HG03565 (cell line): ENCODE measurements at regions not wholly inside any gene's neighbourhood (a gene's known extent, or its start where the extent isn't known, plus 50 kb on each side); places are given as distances from the start of the nearest gene placed in this dataset.

Experiments used
- ATAC-seq: cut with Tn5 transposase; IDR thresholded peaks from one replicate; pipeline ENCODE4 v1.9.1; 2021; ENCODE audit warnings: mild to moderate bottlenecking, moderate library complexity; ENCODE audit not compliant: unreplicated experiment

- ATAC-seq: no peak
Observed at GRCh38 chr11:32262367-32262766, 171.5 kb downstream of the RCN1 start.

- ATAC-seq: no peak
Observed at GRCh38 chr11:32265911-32266310, 169.4 kb downstream of the WT1 start.

DNA sequence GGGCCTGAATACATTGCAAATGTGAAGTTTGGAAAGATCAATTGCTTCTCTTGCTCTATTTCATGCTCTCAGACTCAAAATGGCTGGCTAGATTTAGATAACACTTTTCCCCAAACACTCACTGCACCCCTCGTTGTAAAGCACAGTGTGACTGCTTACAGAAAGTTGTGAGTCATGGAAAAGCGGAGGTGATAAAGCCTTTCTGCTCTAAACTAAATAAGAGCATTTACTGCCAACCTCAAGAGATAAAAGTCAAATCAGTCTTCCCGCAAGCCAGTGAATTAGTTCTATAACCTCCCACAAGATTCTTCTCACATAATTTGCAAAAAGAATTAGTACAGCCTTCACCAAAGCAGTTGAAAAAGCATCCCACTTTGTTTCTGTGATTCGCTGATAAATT lies 168.7 kb downstream of the WT1 start:
- no peak for ATAC-seq

- no peak for ATAC-seq
Observed at GRCh38 chr11:32267679-32268187, 167.6 kb downstream of the WT1 start.

GRCh38 chr11:32273931-32274330 lies 161.4 kb downstream of the WT1 start:
- no peak for ATAC-seq

DNA sequence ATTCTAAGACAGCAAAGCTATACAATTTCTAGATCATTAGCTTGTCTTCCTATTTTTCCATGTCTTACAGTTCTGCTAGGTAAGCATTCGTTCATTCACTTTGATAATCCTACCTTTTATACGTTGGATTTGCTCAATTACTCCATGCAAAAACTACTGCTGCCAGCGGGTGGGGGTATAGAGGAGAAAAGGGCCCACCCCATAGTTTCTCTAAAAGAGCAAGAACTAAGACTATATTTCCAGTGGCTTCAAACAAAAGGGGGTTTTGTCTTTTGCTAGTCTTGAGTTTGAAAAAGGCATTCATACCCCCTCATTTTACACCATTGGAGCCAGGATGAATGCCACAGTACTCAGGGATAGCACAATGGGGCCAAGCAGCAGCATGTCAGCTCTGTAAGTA lies 155.7 kb downstream of the WT1 start:
- ATAC-seq: no peak

DNA sequence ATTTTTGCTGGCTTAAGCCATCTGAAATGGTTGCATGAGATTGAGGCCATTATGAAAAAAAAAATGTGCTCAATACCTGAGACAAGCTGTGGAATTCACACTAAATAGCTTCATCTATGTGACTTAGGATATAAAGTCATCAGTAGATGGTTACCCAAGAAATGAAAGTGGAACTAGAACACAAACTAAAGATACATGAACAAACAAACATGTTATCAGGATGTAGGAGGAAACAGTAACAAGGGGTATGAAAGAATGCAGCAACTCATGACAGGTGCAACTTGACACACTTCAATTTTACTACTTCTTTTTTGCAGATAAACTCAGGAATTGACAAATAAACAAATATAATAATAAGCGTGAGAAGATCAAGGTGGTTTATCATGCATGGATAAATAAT lies 155.0 kb downstream of the WT1 start:
- no peak for ATAC-seq

DNA sequence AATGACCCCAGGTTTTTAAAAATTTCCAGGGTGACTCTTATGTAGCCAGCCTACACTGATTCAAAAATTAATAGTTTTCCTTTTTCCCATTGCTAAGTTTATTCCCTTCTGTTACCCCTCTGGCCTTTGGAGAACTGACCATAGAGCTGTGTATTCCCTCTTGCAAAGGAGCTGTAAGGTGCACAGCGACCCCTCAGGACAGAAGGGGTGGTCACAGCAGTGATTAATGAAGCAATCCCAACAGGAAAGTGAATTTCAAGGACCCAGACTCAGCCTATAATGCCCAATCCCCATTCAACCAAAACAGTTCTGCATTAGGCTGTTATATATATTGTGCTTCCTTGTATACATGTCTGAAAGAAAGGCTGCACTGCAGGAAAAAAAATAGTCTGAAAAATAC lies 147.1 kb downstream of the WT1 start:
- no peak for ATAC-seq

DNA sequence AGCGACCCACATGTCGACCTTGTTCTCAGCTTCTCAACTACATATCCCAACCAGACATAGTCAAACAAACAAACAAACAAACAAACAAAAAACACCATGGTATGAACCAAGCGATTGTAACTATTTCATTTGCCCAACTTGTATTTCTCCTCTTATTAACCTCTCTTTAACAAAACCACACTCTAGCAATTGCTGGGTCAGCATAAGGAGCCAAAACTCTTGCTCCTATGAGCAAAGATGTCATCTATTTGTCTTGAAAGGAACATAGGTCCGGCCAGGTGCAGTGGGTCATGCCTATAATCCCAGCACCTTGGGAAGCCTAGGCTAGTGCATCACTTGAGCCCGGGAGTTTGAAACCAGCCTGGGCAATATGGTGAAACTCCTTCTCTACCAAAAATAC lies 145.6 kb downstream of the WT1 start:
- ATAC-seq: no peak

- no peak for ATAC-seq
Observed at GRCh38 chr11:32290783-32291182, 144.6 kb downstream of the WT1 start.

- no peak for ATAC-seq
Observed at GRCh38 chr11:32297611-32298011, 137.7 kb downstream of the WT1 start.

GRCh38 chr11:32302826-32303225 lies 132.5 kb downstream of the WT1 start:
- no peak for ATAC-seq

- ATAC-seq: no peak
Observed at GRCh38 chr11:32304521-32304920, 130.8 kb downstream of the WT1 start.

DNA sequence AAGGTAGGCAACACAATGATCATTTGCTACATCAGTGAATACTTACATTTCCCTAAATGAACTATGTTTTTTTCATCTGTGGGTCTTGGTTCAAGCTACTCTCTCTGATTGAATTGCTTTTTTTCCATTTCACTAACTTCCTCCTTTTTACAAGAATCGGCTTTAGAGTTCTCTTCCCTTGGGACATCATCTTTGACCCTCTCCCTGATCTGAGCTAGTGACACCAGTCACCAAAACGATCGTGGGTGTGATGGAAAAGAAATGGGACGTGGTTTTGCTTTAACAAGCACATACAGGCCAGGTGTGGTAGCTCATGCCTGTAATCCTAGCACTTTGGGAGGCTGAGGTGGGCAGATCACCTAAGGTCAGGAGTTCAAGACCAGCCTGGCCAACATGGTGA lies 129.9 kb downstream of the WT1 start:
- ATAC-seq: no peak

- ATAC-seq: no peak
Observed at GRCh38 chr11:32307471-32307870, 127.9 kb downstream of the WT1 start.

GRCh38 chr11:32307913-32308312 lies 127.4 kb downstream of the WT1 start:
- no peak for ATAC-seq

- ATAC-seq: no peak
Observed at GRCh38 chr11:32309530-32310213, 125.7 kb downstream of the WT1 start.

- no peak for ATAC-seq
Observed at GRCh38 chr11:32310214-32310601, 125.1 kb downstream of the WT1 start.

- ATAC-seq: no peak
Observed at GRCh38 chr11:32311346-32312065, 123.8 kb downstream of the WT1 start.

DNA sequence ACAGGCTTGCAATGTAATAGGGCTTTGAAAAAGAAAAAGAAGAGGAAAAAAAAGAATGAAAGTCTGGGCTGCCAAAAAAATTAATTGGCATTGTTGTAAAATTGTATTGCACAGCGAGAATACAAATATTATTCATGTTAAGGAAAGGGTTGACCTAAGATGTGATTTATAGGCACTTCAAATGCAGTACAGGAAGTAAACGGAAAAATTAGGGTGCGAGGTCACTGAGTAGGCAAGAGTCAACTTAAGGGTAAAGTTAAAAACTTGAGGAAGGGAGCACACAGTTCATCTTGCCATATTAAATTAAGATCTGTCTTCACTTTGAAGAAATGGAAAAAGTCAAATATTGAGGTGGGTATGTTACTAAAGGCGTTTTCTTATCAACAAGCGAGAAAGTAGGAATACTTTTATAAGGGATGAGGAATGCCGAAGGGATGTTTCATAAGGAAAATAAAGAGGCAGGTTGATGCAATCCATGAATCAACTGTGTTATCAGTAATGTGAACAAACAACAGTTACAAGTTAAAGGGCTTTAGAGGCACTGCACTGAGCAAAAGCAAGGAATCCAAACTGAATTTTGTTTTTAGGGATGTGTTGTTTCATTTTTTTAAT lies 123.0 kb downstream of the WT1 start:
- no peak for ATAC-seq

DNA sequence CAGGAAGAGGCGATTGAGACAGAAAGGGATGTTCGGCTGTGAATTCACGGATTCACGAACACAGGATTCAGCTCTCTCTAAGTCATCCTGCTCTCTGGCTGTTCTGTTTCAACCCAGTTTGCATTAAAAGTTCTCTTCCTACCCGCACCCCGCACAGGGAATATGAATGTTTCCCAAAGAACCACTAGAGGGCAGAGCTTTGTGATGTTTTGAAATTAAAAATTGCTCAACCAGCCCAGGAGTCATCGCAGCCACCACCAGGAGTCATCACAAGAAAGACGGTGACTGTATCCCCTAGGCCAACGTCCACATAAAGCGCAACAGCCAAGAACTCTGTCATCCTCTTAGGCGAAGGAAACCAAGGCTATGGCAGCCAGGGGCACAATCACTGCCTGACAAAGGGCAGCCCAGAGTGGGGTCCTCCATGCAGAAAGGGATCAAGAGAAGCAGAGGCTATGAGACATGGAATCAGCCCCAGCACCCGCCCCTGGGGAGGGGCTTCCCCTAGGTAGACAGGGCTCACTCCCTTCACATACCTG lies 122.4 kb downstream of the WT1 start:
- no peak for ATAC-seq

GRCh38 chr11:32313477-32313876 lies 121.9 kb downstream of the WT1 start:
- ATAC-seq: no peak
